HG02798 (cell line): ENCODE measurements at regions not wholly inside any gene's neighbourhood (a gene's known extent, or its start where the extent isn't known, plus 50 kb on each side); places are given as distances from the start of the nearest gene placed in this dataset.

Source experiments
- ATAC-seq: cut with Tn5 transposase; IDR thresholded peaks from one replicate; pipeline ENCODE4 v1.9.1; 2021; ENCODE audit warnings: mild to moderate bottlenecking; ENCODE audit not compliant: unreplicated experiment, poor library complexity

GRCh38 chr10:128664729-128665128 is 538.5 kb upstream of the MKI67 start:
- no peak for ATAC-seq

- no peak for ATAC-seq
Measured at GRCh38 chr10:128675405-128675804, 549.2 kb upstream of the MKI67 start.

DNA sequence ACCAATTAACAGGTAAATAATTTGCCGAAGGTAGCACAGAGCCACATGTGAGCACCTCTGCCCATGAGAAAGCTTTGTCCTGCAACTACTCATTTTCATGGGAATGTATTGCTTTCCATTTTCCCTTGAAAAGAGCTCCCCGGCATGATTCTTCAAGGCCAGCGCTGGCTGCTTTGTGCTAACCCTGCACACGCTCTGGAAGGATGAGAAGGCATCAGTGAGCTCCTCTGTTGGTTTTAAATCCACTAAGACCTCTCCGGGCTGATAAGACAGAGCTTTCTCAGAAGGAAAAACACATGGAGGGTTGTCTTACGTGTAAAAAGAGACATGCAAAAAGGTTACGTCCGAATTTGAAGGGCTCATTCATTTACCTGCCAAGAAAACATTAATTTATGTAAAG is 553.9 kb upstream of the MKI67 start:
- no peak for ATAC-seq

GRCh38 chr10:128684215-128684614 is 558.0 kb upstream of the MKI67 start:
- no peak for ATAC-seq

- ATAC-seq: no peak
Measured at GRCh38 chr10:128686630-128687278, 560.5 kb upstream of the MKI67 start.

DNA sequence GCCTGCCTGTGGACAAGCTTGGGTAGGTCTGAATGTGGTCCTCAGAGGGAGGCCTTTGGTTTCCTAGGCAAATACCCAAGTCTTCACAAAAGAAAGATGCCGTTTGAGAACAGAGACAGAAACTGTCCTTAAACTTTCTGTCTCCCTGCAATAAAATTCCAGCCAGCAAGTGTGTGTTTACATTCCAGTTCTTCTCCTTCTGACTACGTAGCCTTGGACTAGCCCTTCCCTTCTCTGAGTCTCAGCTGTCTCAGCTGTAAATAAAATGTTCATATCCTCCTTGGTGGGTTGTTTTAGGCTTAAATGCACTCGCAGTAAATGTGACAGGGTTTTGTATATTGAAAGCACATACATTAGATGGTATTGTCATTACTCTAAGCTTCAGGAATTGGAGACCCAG is 561.2 kb upstream of the MKI67 start:
- ATAC-seq: no peak

- no peak for ATAC-seq
Measured at GRCh38 chr10:128687927-128688549, 561.8 kb upstream of the MKI67 start.

DNA sequence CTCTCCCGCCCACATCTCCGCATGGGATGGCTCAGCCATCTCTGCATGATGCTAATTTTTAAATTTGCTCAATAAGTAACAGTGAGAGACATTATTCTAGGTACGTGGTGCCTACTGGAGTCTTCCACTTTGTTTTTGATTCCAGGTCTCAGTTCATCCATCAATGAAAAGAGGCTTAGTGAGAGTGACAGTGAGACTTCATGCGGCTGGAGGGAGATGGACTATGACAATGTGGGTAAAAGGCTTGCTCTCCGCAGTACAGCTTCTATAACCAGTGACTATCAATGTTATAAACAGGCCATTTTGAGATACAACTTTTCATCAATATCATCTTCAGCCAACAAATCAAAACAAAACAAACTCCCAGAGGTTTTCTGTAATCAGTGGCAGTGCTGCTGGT is 563.4 kb upstream of the MKI67 start:
- no peak for ATAC-seq

GRCh38 chr10:128693493-128694131 is 567.4 kb upstream of the MKI67 start:
- ATAC-seq: no peak

DNA sequence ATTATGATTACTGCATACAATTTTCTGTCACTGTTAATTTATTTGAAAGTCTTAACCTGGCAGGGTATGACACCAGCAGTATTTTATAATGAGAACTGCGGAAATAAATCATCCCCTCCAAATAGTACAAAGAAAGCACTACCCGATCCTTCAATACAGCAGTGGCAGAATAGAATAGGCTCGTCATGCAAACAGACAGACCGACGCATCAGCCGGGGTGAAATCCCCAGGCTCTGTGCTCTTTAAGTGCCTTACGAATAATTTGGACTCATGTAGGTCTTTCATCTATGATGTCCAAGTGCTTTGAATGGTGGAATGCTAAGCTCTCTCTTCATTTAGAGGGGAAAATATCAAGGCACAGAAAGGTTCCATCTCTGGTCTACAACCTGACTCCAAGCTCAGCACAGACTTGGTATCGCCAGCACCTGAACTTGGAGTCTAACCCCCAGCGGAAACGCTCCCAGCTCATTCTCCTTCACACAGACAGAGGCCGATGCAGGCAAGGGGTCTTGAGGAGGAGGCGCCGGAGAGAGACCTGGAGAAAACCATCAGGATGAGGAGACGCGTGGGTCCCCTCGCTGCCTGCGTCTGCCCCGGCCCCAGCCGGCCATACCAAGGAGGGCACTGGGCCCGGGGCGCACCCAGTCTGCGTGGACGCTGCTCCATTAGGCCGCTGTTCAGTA is 568.1 kb upstream of the MKI67 start:
- ATAC-seq: no peak

DNA sequence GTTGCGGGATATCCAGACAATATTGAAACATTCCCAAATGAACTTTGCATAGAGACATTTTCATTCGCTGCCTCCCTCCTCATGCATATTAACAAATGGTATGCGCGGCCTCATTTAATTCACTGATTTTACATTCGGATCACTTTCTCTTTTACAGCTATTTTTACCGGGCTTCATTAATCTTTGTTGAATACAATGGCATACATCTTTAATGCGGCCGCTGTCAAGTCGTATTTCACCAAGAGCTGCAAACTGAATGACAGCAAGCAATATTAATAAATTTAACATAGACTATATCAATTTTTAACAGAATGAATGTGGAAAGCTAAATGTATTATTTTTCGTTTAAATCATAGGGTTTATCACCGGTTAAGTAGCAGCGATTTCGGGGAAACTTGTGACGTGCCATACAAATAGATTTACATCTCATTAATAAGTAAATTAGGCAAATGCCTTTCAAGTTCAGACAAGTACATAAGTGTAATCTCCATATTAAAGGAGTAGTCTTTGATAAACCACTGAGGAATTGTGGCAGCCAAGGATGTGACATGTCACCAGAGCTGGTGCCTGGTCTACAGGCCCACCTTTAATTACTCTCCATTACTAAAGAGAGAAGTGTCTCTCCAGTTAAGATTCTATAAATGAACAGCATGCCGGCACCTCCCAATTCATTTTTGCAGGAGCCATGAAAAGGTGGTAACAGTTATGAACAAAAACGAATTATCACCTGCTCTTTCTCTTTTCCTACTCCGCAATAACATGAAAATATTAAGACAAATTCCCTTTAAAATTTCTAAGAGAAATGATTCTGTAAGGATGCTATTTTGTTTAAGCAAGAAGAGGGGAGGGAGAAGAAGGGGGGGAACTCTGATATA is 568.9 kb upstream of the MKI67 start:
- ATAC-seq: no peak

DNA sequence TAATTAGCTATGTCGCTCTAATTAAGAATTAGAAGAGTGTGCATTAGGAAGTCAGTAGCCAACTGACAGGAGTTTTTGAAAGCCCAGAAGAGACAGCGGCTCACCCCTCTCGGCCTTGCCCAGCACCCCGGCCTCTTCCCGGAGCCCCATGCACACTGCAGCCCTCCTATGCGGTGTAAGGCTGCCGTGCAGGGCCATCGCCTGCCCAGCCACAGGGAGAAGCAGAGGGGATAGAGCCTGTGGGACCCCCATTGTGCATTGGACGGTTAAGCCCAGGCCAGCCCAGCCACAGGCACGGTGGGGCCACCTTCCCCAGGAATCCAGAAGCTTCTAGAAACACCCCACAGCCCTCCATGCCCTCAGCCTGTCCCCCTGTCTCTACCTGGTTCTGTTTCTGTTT is 569.7 kb upstream of the MKI67 start:
- no peak for ATAC-seq

GRCh38 chr10:128697437-128697836 is 571.2 kb upstream of the MKI67 start:
- ATAC-seq: no peak

GRCh38 chr10:128701381-128701780 is 575.2 kb upstream of the MKI67 start:
- ATAC-seq: no peak

DNA sequence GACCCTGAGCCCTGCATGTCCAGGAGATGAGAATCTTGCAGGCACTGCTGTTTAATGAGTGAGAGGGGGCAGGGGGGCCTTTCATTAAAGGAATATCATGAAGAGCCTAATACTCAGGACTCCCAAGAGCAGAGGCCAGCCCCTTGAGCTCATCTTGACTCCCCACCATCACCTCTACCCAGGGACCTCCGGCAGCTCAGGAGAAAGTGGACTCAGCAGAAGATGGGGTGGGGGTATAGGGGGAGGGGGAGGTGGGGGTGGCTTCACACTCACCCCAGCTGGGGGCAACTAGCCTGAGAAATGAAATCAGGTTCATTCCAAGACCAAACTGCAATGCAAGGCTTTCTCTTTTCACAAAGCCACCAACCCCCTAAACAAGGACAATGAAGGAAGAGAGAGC is 575.6 kb upstream of the MKI67 start:
- no peak for ATAC-seq

DNA sequence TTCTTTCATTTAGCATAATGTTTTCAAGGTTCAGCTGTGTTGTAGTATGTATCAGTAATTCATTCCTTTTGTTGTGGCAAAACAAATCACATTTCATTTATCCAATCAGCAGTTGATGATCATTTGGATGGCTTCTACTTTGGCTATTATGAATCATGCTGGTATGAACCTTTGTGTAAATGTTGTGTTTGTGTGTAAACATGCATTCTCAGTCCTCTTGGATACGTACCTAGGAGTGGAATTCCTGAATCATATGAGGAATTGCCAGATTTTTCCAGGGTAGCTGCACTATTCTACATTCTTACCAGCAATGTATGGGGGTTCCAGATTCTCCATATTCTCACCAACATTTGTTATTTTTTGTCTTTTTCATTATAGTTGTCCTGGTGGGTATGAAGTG is 578.5 kb upstream of the MKI67 start:
- ATAC-seq: no peak

DNA sequence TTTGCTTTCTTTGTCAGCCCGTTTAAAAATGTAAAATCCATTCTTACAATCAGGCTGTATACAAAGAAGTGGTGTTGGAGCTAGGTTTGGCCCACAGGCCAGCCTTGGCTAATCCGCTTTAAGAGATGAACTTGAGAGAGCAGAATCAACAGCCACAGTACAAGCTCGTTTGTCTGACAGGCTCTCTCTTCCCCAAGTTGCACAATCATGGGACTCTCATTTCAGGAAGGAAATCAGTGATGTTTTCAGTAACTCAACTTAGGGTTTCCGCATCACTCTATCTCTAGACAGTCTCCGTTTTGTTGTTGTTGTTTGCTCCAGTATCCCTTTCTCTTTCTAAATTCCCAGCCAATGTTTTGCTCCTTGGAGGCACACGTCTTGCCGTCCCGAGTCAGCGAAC is 582.0 kb upstream of the MKI67 start:
- no peak for ATAC-seq

DNA sequence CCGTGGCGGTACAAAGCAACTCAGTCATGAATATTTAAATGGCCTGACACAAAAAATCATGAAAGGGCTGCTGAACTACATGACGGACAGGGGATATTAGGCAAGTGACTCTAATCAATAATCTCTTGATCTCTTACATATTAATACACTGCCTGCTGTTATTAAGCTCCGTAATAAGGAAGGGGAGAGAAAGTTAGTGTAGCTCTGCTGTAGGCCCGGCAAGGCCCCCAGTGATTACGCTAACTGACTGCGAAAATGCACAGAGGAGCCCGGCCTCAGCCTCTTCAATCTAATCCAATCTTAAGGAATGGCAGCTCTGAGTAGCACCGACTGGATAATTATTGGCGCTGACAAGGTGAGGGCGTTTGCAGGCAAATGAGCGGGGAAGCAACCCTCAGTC is 583.5 kb upstream of the MKI67 start:
- no peak for ATAC-seq

DNA sequence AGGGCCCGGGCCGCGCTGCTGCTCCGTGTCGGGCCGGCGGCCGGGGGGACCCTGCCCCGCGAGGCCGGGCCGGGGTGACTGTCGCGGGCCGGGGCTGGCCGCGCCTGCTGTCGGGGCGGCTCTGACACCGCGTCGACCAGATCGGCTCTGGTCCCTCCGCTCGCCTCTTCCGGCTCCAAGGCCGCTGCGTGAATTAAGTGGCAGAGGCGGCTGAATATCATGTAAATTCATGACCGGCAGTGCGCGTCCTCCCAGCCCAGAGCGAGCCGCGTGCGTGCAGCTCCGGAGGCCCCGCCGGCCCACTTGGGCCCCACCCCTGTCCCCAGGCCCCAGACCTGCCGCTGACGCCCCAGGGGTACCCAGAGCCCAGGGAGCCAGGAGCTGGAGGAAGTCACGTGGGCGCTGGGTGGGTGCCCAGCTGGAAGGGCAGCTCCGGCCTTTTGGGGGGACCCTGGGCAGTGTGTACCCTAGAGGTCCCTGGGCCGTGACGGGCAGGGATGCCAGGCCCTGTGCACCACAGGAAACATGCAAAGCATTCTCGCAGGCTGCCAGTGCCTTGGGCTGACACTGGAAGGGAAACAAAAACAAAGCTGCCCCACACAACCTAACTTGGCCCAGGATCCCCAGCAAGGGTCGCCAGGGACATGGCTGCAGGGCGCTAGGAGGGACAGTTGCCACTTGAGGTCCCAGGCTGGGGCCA is 584.0 kb upstream of the MKI67 start:
- ATAC-seq: no peak

- no peak for ATAC-seq
Measured at GRCh38 chr10:128710798-128711183, 584.6 kb upstream of the MKI67 start.
